Chondrocyte (in vitro differentiated cells): ENCODE measurements at regions not wholly inside any gene's neighbourhood (a gene's known extent, or its start where the extent isn't known, plus 50 kb on each side); places are given as distances from the start of the nearest gene placed in this dataset.

Source experiments
- DNase-seq: peaks from one replicate; pipeline ENCODE4 v3.0.0; 2021; ENCODE audit warnings: mixed read lengths, low spot score
- H3K27ac Mint-ChIP-seq: one replicate; pipeline ENCODE4 v1.8.0; 2021; ENCODE audit warnings: mild to moderate bottlenecking, moderate library complexity, mixed read lengths; ENCODE audit not compliant: unreplicated experiment
- H3K27me3 Mint-ChIP-seq: 2 replicates; pipeline ENCODE4 v1.8.0; 2021; ENCODE audit warnings: low read depth, mixed read lengths
- H3K36me3 Mint-ChIP-seq: 2 replicates; pipeline ENCODE4 v1.8.0; 2021; ENCODE audit warnings: low read depth, mixed read lengths
- H3K4me1 Mint-ChIP-seq: 2 replicates; pipeline ENCODE4 v1.8.0; 2021; ENCODE audit warnings: low read depth, mild to moderate bottlenecking, mixed read lengths
- H3K4me3 Mint-ChIP-seq: one replicate; pipeline ENCODE4 v1.8.0; 2021; ENCODE audit warnings: mild to moderate bottlenecking, moderate library complexity, mixed read lengths; ENCODE audit not compliant: unreplicated experiment
- H3K9me3 Mint-ChIP-seq: 2 replicates; pipeline ENCODE4 v1.8.0; 2021; ENCODE audit warnings: low read depth, mixed read lengths
- TF ChIP-seq, protein P1 (sequence below): fragments of 200-600 bp; sonication (generic); IDR thresholded peaks from 2 replicates; pipeline ENCODE4 v1.5.0; 2021; ENCODE audit warnings: antibody characterized with exemption, mild to moderate bottlenecking, moderate library complexity

DNA sequence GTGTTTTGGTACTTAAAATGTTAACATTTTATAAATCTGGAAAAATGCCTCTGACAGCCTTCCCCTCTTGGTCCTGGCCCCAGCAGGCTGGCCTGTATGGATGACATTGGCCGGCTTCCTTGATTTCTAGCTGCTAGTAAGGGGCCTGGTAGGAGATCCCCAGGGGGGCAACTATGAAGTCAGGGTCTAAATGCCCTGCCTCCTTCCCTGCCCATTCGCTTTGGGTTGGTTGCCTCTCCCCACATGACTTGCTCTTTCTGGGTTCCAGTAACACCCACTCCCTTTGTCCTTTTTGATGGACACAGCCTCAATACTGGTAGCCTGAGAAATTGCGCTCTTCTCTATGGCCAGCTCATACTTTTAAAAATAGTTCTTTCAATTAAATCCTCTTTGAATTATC is 78.0 kb upstream of the MAD2L1 start:
- no peak for DNase-seq
- Mint-ChIP-seq H3K27ac (no peak overlapping the region), H3K4me3 (no peak overlapping the region), H3K9me3 (no peaks in the 10 kb centered on the region), H3K4me1 (no peaks in the 10 kb centered on the region), H3K27me3 (no peaks in the 10 kb centered on the region), H3K36me3 (no peaks in the 10 kb centered on the region)
- TF ChIP-seq, protein P1, sequence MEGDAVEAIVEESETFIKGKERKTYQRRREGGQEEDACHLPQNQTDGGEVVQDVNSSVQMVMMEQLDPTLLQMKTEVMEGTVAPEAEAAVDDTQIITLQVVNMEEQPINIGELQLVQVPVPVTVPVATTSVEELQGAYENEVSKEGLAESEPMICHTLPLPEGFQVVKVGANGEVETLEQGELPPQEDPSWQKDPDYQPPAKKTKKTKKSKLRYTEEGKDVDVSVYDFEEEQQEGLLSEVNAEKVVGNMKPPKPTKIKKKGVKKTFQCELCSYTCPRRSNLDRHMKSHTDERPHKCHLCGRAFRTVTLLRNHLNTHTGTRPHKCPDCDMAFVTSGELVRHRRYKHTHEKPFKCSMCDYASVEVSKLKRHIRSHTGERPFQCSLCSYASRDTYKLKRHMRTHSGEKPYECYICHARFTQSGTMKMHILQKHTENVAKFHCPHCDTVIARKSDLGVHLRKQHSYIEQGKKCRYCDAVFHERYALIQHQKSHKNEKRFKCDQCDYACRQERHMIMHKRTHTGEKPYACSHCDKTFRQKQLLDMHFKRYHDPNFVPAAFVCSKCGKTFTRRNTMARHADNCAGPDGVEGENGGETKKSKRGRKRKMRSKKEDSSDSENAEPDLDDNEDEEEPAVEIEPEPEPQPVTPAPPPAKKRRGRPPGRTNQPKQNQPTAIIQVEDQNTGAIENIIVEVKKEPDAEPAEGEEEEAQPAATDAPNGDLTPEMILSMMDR = no peak

DNA sequence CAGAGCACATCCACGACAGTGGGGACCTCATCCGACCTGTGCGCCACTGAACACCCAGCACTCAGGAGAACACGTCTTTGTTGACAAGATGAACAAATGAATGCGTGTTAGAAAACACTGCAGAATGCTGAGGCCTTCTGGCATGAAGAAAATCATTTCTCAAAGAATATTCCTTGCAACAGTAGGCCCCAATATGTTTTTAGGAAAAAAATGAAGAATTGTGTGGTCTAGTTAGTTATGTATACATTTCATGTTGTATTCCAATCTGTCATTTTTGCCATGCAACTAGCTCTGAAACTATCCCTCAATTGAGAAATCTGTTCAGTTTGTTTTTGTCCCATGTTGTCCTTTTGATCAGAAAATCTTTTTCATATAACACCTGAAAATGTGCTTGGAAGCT is 77.4 kb upstream of the MAD2L1 start:
- TF ChIP-seq, protein P1 = no peak
- no peaks in the 10 kb centered on the region for H3K27me3 Mint-ChIP-seq
- H3K36me3 Mint-ChIP-seq = no peaks in the 10 kb centered on the region

DNA sequence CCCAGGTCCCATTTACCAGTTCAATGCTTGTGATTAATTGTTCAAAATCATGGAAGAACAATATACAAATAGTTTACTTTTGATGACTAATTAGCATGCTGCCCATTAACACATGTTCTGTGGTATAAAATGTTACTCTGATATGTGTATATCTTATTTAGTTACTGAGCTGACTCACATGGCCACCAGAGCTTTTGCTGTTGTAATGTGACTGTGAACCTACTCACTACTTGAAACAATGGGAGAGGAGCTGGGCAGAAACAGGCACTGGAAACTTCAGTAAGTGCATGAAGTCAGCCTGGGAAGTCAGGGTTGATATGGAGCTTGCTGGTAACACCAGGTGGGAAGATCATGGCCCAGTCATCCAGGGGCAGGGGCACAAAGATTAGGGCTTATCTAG is 72.7 kb upstream of the MAD2L1 start:
- TF ChIP-seq, protein P1 = no peak
- Mint-ChIP-seq H3K27ac (no peak overlapping the region), H3K9me3 (no peaks in the 10 kb centered on the region), H3K36me3 (no peaks in the 10 kb centered on the region), H3K27me3 (no peaks in the 10 kb centered on the region), H3K4me3 (no peak overlapping the region), H3K4me1 (no peaks in the 10 kb centered on the region)
- DNase-seq = no peak

More for the DNA sequence above, 77.4 kb upstream of the MAD2L1 start:
- no peak overlapping the region for H3K4me3 Mint-ChIP-seq
- no peak overlapping the region for H3K27ac Mint-ChIP-seq
- no peak for DNase-seq
- no peaks in the 10 kb centered on the region for H3K4me1 Mint-ChIP-seq
- H3K9me3 Mint-ChIP-seq = no peaks in the 10 kb centered on the region

DNA sequence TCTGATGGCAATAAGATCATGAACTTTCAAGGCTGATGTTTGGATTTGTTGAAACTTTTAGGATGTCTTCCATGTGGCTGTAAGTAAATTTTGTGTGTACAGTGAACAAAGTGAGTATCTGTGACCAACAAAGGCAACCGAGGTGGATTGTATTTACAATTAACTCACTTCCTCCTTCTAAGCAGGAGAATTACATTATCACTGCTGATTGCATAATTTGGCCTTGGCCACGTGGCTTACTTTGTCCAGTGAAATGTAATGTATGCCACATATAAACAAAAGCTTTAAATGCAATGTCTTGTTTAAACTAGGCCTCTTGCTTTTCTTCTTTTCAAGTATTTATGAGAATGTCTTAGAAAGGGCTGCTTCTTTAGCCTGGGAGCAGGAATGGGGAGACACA is 66.3 kb upstream of the MAD2L1 start:
- Mint-ChIP-seq H3K4me1 (no peaks in the 10 kb centered on the region), H3K9me3 (peaks cover 4% of the 10 kb centered on the region), H3K36me3 (no peaks in the 10 kb centered on the region), H3K4me3 (no peak overlapping the region), H3K27me3 (no peaks in the 10 kb centered on the region), H3K27ac (no peak overlapping the region)
- TF ChIP-seq, protein P1 = no peak
- DNase-seq = no peak

DNA sequence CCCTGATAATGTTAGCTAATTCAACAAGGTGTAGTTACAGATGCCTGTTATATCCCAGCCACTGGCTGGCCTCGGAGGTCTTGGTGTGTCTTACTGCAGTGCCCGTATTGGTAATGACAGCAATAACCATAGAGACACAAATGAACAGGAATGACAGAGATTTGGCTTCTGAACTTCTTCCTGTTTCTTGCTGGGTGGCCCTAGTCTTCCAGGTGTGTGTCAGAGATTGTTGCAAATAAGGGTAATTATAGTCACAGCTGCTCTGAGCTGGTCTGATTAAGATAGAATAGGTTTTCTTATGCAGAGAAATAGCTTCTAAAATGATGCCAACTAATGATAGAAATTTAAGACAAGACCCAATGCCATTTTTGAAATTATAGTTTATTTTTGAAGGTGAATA is 64.1 kb upstream of the MAD2L1 start:
- no peaks in the 10 kb centered on the region for H3K36me3 Mint-ChIP-seq
- peaks cover 4% of the 10 kb centered on the region for H3K9me3 Mint-ChIP-seq

More for the DNA sequence above, 64.1 kb upstream of the MAD2L1 start:
- H3K27me3 Mint-ChIP-seq = no peaks in the 10 kb centered on the region
- no peak overlapping the region for H3K4me3 Mint-ChIP-seq
- TF ChIP-seq, protein P1 = no peak
- DNase-seq = no peak
- H3K27ac Mint-ChIP-seq = no peak overlapping the region
- no peaks in the 10 kb centered on the region for H3K4me1 Mint-ChIP-seq
